GF-D8 (cell line): ENCODE measurements at regions not wholly inside any gene's neighbourhood (a gene's known extent, or its start where the extent isn't known, plus 50 kb on each side); places are given as distances from the start of the nearest gene placed in this dataset.

Experiments used
- DNase-seq: peaks from one replicate; lab custom pipeline; 2025; lab: John Stamatoyannopoulos, UW

DNA sequence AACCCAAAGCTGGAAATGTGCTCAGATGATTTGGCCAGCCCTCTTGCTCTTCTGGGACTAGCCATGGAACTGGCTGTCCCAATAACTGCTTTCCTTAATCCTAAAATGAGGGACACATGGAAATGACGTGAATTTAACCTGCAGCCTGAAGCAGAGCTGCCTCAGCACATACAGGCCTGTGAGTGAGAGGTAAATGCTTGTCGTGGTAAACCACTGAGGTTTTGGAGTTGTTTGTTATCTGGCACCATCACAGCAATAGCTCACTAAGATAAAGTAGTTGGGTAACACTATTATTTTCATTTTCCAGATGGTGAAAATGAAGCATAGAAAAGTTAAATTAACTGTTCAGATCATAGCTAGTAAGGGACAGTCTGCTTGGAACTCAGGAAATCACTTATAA lies 333.4 kb upstream of the CHD6 start:
- no peak for DNase-seq

DNA sequence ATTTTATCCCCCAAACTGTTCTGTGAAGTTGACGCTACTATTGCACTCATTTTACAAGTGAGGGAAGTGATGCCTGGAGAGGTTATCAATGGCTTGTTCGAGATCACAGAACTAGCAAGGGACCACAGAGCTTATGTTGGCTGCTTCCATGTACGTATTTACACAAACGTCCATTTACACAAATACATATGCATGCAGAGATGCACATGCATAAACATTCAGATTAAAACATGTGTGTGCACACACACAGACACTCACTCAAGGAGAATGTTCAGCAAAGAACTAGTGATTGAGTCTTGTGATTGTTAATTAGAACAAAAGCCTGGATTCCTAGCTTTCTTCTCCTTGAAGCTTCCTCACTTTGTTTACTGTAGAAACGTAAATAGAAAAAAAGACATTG lies 321.5 kb upstream of the CHD6 start:
- no peak for DNase-seq

DNA sequence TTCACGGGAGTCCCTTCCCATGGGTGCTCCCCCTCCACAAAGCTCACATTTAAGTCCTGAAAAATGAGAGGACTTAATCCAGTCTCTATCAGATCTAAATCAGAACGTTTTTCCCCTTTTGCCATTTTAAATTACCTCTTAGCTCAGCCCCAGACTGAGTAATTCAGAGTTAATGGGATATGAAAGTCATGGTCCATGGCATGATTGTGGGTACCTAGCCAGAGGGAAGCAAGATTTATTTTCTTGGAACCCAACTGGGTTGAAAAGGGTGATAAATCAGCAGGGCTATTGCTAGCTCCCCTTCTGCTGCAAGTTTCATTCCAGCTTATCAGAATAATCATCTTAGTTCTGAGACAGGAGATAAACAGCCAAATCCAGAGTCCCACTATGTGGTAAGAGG lies 320.2 kb upstream of the CHD6 start:
- DNase-seq, result no peak

DNA sequence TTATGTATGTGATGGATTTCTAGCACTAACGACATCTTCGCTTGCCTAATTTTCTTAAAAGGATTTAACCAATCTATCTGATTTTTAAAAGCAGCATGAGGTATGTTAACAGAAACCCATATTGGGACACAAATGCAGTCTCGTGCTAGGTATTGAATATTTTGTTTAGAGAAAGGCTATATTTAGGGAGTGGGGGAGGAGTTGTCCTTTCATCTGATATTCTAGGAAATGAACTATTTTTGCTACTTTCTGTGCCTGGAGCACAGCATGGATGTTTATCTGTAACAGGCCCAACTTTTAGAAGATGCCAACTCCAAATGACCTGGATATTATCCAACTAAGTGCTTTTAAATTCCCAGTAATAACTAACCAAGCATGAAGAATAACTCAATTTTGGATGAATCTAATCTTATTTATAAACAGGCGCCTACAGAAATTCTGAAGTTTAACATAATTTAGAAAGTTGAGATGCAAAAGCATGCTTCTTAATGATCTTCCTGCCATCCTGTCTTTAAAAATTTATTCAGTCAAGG lies 317.1 kb upstream of the CHD6 start:
- no peak for DNase-seq

DNA sequence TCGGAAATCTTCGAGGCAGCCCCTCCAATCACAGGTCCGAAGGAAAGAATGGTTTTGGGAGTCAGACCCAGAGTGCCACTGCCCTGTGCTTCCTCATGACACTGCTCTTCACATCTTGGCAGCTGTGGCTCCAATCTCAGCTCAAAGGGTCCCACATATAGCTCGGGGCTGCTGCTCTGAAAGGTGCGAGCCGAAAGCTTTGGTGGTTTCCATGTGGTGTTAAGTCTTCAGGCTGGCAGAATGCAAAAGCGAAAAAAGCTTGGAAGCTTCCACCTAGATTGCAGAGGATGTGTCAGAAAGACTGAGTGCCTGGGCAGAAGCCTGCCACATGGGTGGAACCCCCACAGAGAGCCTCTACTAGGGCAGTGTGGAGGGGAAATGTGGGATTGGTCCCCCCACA lies 314.3 kb upstream of the CHD6 start:
- DNase-seq, result no peak

DNA sequence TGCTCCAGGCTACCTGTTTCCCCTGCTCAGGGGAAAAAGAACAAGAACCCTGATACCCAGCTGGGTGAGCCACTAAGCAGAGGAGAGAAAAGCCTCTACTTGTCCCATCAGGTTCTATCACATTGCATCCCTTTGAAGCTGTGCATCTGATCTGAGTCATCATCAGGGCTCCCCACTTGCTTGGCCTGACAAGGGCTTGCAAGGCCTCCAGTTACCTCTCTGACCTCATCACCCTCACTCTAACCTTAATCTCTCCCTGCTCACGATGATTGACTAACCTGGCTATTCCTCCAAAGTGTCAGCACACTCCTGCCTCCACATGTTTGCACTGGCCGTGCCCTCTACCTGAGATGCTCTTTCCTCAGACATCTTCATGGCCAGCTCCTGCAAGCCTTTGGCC lies 309.5 kb upstream of the CHD6 start:
- no peak for DNase-seq

DNA sequence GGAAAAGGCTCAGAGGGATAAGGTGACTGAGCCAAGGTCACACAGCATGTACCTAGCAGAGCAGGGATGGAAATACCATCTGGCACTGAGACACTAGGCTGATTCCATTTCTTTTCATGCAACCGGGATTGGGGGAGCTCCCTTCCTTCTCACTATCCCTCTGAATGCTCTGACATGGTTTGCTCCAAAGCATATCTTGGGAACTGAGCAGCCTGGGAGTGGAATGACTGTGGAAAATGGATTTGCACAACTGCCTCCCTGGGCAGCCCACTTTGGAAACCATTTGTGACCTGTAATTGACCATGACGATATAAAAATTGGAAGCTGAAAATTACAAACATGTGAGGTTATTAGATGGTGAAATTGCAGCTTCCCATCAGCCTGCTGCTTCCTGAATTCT lies 309.0 kb upstream of the CHD6 start:
- no peak for DNase-seq

DNA sequence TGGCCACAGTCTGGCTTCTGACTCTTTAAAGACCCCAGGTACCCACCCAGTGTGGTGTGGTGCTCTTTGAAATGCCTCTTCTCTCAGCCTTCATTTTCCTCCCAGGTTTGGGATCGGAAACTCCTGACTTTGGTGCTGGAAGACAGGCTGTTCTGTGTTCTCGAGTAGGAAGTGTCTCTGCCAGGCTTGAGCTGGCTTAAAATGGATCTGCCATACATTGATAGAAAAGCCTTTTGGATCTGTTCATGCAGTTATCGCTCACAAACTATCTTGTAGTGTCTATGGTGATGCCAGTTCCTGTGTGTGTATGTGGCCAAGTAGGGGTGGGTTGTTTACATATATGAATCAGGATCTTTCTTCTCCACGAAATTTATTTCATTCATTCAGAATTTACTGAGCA lies 307.3 kb upstream of the CHD6 start:
- DNase-seq, result no peak

DNA sequence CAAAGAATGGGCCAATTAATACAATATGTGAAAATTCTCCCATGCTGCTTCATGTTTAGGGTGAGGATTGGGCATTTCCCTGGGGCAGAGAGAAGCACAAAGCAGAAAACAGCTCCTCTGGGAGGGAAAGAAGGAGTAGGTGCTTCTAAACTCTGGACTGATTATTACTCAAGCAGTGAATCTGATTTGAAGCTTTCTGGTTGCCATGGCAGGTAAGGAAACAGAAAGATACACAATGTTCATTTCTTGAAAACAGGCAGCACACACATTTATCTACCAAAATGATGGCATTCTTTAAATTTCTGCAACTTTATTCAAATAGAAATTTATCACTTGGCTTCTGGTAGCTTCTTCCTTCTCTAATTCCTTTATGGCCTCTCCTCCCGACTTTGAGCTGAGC lies 305.4 kb upstream of the CHD6 start:
- no peak for DNase-seq

DNA sequence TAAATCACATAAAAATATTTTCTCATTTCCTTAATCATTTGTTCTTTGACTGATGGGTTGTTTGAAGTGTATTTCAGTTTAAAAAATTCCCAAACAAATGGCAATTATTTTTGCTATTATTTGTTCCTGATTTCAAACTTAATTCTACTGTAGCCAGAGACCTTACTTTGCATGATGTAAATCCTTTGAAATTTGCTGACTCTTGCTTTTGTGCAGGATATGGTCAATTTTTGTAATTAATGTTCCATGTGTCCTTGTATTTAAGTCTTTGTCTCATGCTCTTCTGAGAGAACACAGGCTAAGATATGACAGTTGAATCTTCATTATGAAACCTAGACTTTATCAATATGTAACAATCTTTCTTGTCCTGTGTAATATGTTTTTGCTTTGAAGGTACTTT lies 295.0 kb upstream of the CHD6 start:
- DNase-seq, result no peak

DNA sequence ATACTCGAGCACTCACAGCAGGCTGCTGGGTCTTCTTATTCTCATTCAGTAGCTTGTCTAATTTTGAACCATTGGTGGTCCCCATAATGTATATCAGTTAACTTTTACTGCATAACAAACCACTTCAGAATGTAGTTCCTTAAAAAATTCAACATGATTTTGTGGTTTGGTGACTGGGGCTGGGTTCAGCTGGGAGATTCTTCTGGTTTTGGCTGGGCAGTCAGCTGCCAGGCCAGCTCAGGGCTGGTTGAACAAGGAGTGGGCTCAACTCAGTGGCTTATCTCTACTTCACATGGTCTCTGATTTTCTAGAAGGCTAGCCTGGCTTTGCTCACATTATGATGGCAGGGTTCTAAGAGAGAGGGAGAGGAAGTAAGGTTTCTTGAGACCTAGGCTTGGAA lies 292.4 kb upstream of the CHD6 start:
- DNase-seq, result no peak

DNA sequence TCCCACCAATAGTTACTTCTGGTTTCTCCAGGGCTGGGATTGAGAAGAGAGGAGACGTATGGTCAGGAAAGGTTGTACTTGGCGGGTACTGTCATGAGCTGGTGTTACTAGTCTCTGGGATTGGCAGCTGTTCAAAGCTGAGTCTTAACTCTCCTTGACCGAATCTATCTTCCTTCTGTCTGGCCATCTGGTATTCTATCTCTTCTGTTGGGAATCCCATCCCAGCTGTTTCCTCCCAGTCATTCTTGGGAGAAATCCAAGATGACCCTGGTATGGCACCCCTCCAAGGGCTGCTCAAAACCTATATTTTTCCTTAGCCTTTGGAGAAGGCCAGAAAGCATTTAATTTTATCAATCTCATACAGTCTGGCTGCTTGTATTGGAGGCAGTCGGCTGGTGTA lies 287.0 kb upstream of the CHD6 start:
- DNase-seq, result no peak

DNA sequence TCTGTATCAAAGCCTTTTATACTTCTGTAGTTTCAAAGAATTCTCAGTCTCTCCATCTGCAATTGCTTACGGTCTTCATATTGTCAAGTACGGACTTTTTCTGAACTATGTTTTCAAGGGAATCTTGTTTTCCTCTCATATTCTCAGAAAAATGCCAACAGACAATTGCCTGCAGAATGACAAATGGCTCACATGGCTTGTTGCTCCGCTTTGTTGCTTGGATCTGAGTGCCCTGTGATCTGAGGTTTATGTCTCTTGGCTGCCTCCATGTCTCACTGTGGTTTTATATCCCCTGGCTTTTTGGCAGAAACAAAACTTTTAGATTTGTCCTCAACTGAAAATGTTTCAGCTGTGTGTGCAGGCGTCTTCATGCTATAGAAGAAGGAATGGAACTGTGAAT lies 285.4 kb upstream of the CHD6 start:
- DNase-seq, result no peak

DNA sequence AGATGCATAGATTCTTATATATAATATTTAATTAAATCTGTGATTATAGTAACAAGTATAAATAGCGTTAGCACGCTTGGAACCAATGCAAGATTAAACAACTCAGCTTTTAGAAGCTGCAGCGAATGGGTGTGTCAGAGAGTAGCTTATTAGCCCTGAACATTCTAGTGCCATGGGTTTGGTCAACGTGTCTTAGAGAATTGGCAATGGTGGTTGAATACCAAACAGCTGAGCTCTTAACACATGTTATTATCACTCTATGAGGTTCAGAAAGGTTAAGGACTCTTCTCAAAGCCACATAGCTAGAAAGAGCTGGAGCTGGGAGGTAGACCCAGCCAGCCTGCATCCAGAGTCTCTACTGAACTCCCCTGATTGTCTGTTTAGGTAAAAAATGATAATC lies 284.2 kb upstream of the CHD6 start:
- no peak for DNase-seq

DNA sequence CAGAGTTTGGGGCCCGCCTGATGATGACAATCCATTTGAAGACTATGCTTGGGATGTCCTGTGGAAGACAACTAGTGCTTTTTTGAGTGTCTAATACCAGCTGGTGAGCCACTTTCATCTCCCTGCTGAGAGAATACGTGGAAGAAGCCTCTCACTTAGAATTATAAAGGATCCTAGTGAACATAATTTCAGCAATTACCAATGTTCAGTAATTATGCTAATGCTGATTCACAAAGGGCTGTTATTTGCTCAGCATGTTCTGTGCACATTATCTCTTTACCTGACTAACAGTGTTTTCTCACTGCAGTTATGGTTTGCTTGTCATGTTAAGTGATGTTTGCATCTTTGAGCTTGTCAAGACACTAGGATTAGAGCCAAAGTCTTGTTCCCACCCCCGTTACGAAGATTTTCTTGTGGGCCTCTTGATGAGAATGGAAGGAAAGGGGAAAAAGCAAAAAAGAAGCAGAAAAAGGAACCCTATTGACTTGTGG lies 282.1 kb upstream of the CHD6 start:
- DNase-seq, result no peak

DNA sequence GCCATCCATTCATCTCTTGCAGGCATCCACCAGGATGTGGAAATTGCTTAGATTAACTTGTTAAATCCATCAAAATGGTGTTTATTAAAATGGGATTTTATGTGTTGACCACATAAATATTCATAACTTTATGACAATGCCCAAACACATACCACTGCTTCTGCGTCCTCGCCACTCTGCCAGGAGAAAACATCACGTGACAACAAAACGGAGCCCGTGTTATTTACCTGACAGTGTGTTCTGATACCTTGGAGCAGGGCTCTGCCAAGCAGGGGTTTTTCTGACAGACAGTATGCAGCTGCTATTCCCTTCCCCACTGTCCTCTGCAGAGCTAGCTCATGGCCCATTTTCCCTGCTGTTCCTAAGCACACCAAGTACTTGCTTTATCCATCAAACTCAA lies 279.5 kb upstream of the CHD6 start:
- DNase-seq, result no peak

DNA sequence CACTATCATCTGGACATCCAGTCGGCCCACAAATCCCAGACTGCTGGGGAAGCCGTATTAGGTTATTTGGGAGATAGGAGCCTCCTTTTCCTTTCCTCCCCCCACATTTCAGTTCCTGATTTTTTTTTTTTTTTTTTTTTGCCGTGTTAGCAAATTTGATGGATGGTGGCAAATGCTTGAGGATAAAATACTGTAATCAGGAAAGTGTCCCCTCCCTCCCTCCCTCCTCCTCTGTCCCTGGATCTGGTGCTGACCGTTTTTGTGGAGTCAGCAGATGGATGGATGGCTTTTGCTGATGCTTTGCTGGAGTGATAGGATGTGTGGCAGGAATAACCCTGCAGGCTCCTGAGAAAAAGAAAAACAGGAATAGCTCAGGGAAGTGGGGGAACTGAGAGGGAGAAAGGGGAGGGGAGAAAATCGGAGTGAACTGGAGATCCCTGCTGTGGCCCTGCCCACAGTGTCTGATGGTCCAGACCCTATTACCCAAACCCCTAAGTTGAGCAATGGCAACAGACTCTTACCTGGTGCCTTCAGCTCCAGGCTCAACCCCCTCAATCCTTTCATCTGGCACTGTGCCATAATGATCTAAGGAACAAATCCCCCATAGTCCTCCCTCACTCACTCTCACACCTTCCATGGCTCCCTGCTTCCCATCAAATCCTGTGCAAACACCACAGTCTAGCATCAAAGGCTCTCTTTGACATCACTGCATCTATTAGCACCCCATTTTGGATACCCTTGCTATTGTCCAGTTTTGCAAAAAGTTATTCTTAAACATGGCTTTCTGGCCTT lies 277.3 kb upstream of the CHD6 start:
- no peak for DNase-seq

DNA sequence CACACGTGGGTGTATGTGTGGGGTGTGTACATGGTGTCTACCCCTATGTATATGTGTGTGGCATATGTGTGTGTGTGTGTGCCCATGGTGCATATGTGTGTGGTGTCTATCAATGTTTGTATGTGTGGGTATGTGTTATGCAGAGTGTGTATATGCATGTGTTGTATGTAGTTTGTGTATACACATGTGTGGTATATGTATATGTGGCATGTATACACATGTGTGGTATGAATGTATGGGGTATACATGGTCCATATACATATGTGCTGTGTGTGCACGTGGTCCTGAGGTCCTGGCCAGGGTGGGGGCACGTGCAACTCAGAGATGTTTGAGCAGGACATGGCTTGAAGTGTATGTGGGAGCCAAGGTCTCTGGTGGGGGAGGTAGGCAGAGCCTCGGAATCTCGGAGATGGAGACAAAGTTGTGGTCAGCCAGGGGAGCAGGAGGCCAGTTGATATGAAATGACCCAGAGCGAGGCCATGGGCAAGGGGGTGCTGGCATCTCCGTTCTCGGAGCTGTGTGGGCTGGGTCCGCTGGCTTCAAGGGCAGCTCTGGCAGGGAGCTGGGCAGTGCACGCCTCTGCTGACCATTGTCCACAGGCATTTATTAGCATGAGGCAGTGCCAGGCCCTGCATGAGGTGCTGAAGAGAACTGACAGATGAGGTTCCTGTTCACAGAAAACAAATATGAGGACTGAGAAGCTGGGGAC lies 276.2 kb upstream of the CHD6 start:
- no peak for DNase-seq

DNA sequence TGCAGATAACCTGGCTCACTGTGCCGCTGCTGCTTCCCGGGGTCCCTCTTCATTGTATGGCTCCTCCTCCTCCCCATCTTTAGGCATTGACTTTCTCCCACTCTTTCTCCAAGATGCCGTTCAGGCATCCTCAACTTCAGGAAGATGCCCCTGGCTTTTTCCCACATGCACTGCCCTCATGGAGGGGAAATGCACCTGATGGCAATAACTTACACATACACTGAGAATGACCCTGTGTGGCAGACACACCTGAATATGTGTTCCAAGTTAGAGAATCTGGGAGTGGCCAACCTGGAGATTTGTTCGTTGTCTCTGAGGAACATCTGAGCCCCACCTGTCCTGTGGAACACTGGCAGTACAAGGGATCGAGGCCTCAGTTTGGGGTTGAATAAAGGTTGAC lies 273.9 kb upstream of the CHD6 start:
- DNase-seq, result no peak

DNA sequence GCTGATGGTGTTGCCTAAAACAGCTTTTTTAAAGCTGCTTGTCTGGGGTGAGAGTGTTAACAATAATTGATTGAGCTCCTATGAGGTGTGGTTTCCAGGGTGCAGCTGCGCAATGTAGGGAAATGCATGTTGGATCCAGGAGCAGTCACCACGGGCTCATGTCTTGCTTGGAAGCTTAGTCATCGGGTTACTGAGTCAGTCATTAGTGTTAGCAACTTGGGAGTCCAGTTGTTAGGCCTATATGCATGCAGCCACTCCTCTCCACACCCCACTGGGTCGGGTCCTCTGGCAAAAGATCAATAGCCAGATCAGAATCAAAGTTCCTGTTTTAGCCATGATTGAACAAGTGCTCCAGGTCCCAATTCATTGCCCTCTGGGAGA lies 271.7 kb upstream of the CHD6 start:
- DNase-seq, result no peak

DNA sequence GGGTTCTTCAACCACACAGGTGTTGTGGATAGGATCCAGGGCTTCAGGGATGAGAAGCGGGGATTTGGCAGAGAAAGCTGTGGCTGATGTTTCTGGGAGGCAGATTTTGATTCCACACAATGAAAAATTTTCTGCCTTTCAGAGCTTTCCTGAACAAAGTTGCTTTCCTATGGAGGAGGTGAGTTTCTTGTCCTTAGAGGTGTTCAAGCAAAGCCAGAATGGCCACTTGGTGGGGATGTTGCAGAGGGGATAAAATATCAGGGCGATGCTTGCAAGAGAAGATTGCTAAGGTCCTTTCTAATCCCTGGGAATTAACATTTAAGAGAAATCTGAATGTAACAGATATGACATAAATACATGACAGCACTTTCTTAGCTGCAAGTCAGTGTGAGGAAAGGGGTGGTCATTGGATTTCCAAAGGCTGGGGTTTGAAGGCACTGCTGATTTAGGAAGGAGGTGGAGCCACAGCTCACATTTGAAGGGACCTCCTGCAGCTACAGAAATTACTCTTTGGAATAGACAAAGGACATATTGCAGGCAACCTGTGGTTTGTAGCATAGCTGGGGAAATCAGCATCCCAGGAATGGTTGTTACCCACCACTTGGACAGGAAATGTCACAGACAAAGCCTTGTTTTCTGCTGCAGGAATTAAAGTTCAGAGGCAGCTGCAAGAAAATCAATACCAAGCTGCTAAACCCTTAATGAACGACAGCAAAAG lies 271.1 kb upstream of the CHD6 start:
- no peak for DNase-seq

DNA sequence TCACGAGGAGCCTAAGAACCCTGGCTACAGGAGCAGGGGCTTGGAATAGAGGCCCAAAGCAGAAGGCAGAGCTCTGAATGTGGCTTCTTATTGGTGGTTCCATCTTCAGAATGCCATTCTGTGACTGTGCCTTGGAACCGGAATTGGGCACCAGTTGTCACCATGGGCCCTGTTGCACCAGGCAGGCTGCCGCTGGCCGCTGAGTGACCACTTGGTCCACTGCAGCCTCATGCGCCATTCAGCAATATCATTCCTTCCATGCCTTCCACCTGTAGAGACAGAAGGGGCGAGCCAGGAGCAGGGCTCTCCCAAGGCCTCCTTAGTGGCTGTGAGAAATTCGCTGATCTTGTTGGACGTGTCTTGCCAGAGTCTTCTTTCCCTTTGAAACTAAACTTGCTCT lies 270.3 kb upstream of the CHD6 start:
- no peak for DNase-seq

DNA sequence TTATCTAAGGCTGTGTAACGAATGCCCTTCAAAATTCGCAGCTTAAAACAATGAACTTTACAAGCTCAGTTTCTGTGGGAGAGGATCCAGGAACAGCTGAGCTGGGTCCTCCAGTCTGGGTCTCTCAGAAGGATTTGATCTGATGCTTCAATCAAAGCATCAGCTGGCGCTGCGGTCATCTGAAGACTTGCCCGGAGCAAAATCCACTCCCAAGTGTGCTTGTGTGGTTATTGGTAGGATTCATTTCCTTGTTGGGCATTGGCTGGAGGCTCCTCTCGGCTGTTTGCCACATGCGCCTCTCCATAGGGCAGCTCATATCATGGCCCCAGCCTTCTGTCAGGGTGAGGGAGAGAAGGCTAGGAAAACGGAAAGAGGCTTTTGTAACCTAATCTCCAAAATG lies 269.3 kb upstream of the CHD6 start:
- DNase-seq, result no peak
